GM18511 (cell line): ENCODE measurements at regions not wholly inside any gene's neighbourhood (a gene's known extent, or its start where the extent isn't known, plus 50 kb on each side); places are given as distances from the start of the nearest gene placed in this dataset.

Source experiments
- ATAC-seq: cut with Tn5 transposase; IDR thresholded peaks from one replicate; pipeline ENCODE4 v1.9.1; 2021; ENCODE audit warnings: mild to moderate bottlenecking, moderate library complexity; ENCODE audit not compliant: unreplicated experiment

- ATAC-seq: no peak
These were observed 60.4 kb upstream of the GRPEL1 start for GRCh38 chr4:7128234-7128633.

GRCh38 chr4:7127576-7127975 lies 59.7 kb upstream of the GRPEL1 start:
- no peak for ATAC-seq

- no peak for ATAC-seq
These were observed 59.1 kb upstream of the GRPEL1 start for GRCh38 chr4:7126981-7127380.

- ATAC-seq: no peak
These were observed 57.0 kb upstream of the GRPEL1 start for GRCh38 chr4:7124689-7125442.

GRCh38 chr4:7121866-7122653 lies 54.2 kb upstream of the GRPEL1 start:
- no peak for ATAC-seq

GRCh38 chr4:7121174-7121573 lies 53.3 kb upstream of the GRPEL1 start:
- ATAC-seq: no peak

GRCh38 chr4:7120341-7120740 lies 52.5 kb upstream of the GRPEL1 start:
- peak; percentile 41 for ATAC-seq

GRCh38 chr4:7118013-7118832 lies 50.4 kb upstream of the GRPEL1 start:
- no peak for ATAC-seq
